A549 (cell line): ENCODE measurements at regions not wholly inside any gene's neighbourhood (a gene's known extent, or its start where the extent isn't known, plus 50 kb on each side); places are given as distances from the start of the nearest gene placed in this dataset.

ENCODE experiments used
- ATAC-seq, 2 experiments: fragments of 200-7000 bp in 1 of 2; fragments of >200 bp in 1 of 2; cut with Nextera tagmentation in 1 of 2; cut with Tn5 transposase in 1 of 2; 3 replicates each; pipeline versions ENCODE4 v1.8.0 to v1.9.1; 2018 to 2020; ENCODE audit warnings: mild to moderate bottlenecking in 1 of 2, moderate library complexity in 1 of 2
- CTCF ChIA-PET: fragments of 300-600 bp; sonication (Branson Sonifier 250); formaldehyde crosslinking; extraction: SDS; loops from one replicate; lab custom pipeline; 2021; ENCODE audit warnings: antibody characterized with exemption, inconsistent platforms; lab: Yijun Ruan, JAX
- POLR2A ChIA-PET: fragments of 350-600 bp; formaldehyde crosslinking; extraction: SDS; loops from one replicate; lab custom pipeline; 2021; ENCODE audit warnings: antibody characterized with exemption, inconsistent platforms; lab: Yijun Ruan, JAX
- DNase-seq, 2 experiments: peaks; one replicate each; pipeline versions ENCODE4 v3.0.0 to v3.0.0-alpha.2; 2011 to 2016; ENCODE audit warnings: low read depth in 1 of 2, low spot score in 1 of 2
- FAIRE-seq: peaks from 2 replicates; lab custom pipeline; 2011; peaks lifted over from hg19 to GRCh38; lab: Jason Lieb, UNC
- H3K27ac ChIP-seq, 2 experiments: fragments of >200 bp; sonication (Bioruptor Twin); formaldehyde crosslinking; 3 replicates each; pipeline ENCODE4 v1.5.1; 2016 to 2017
- H3K4me1 ChIP-seq: fragments of >200 bp; sonication (Bioruptor Twin); formaldehyde crosslinking; 3 replicates; pipeline ENCODE4 v1.6.1; 2016
- H3K4me2 ChIP-seq: fragments of >200 bp; sonication (Bioruptor Twin); formaldehyde crosslinking; 3 replicates; pipeline ENCODE4 v1.6.1; 2016
- H3K4me3 ChIP-seq: fragments of >200 bp; sonication (Bioruptor Twin); formaldehyde crosslinking; 3 replicates; pipeline ENCODE4 v1.5.1; 2016
- H3K9me3 ChIP-seq: fragments of >200 bp; sonication (Bioruptor Twin); formaldehyde crosslinking; 3 replicates; pipeline ENCODE4 v1.6.1; 2016
- ATOH8 ChIP-seq: fragments of 250-450 bp; sonication (Bioruptor Pico); IDR thresholded peaks from 2 replicates; pipeline ENCODE4 v1.5.0; 2020; ENCODE audit warnings: low read depth, mild to moderate bottlenecking, moderate library complexity
- BHLHE40 ChIP-seq: IDR thresholded peaks from 2 replicates; pipeline ENCODE4 v1.6.1; 2012; ENCODE audit warnings: low read depth, low read length, inconsistent platforms
- CBX2 ChIP-seq: fragments of 200-600 bp; sonication (generic); IDR thresholded peaks from 2 replicates; pipeline ENCODE4 v1.6.1; 2016; ENCODE audit warnings: low read depth, mild to moderate bottlenecking, borderline replicate concordance
- CBX8 ChIP-seq: fragments of 200-600 bp; sonication (generic); IDR thresholded peaks from 2 replicates; pipeline ENCODE4 v1.6.1; 2016
- CHD2 ChIP-seq: fragments of 150-350 bp; IDR thresholded peaks from 2 replicates; pipeline ENCODE4 v1.6.1; 2014; ENCODE audit warnings: low read length; ENCODE audit not compliant: partially characterized antibody
- CHD4 ChIP-seq: fragments of 200-600 bp; sonication (generic); IDR thresholded peaks from 2 replicates; pipeline ENCODE4 v1.6.1; 2016; ENCODE audit warnings: antibody characterized with exemption, mild to moderate bottlenecking, borderline replicate concordance
- ESRRA ChIP-seq: fragments of 150-350 bp; IDR thresholded peaks from 2 replicates; pipeline ENCODE4 v1.6.1; 2014; ENCODE audit warnings: mild to moderate bottlenecking, low read length, borderline replicate concordance
- FOSB ChIP-seq: fragments of 250-450 bp; sonication (Bioruptor Pico); IDR thresholded peaks from 2 replicates; pipeline ENCODE4 v1.5.0; 2020; ENCODE audit warnings: mild to moderate bottlenecking, moderate library complexity
- GATA3 ChIP-seq: IDR thresholded peaks from 2 replicates; pipeline ENCODE4 v1.6.1; 2012; ENCODE audit warnings: borderline replicate concordance
- HEYL ChIP-seq: fragments of 250-450 bp; sonication (Bioruptor Pico); IDR thresholded peaks from 2 replicates; pipeline ENCODE4 v1.8.0; 2021; ENCODE audit warnings: mild to moderate bottlenecking, moderate library complexity
- HOXA7 ChIP-seq: fragments of 250-450 bp; sonication (Bioruptor Pico); IDR thresholded peaks from 2 replicates; pipeline ENCODE4 v1.5.0; 2020; ENCODE audit warnings: mild to moderate bottlenecking, moderate library complexity
- HOXB13 ChIP-seq: fragments of 250-450 bp; sonication (Bioruptor Pico); IDR thresholded peaks from 2 replicates; pipeline ENCODE4 v1.5.0; 2020; ENCODE audit warnings: low read depth, mild to moderate bottlenecking, moderate library complexity
- KDM1A ChIP-seq: fragments of 200-600 bp; sonication (generic); IDR thresholded peaks from 2 replicates; pipeline ENCODE4 v1.6.1; 2016; ENCODE audit warnings: low read depth, mild to moderate bottlenecking
- MYC ChIP-seq: IDR thresholded peaks from 2 replicates; pipeline ENCODE4 v1.6.1; 2012; ENCODE audit warnings: mild to moderate bottlenecking, inconsistent platforms, low read length, improper control_type of control experiment, borderline replicate concordance
- NFE2L2 ChIP-seq: fragments of 150-350 bp; conservative IDR thresholded peaks from 2 replicates; pipeline ENCODE4 v1.6.1; 2014; ENCODE audit warnings: low read length
- NPAS2 ChIP-seq: fragments of 250-450 bp; sonication (Bioruptor Pico); IDR thresholded peaks from 2 replicates; pipeline ENCODE4 v1.8.0; 2022; ENCODE audit warnings: mild to moderate bottlenecking, moderate library complexity, borderline replicate concordance
- RAD21 ChIP-seq, 2 experiments: fragments of >200 bp in 1 of 2; sonication (Bioruptor Twin) in 1 of 2; formaldehyde crosslinking in 1 of 2; IDR thresholded peaks in 1 of 2; conservative IDR thresholded peaks in 1 of 2; 2 replicates in 1 of 2; 3 replicates in 1 of 2; pipeline ENCODE4 v1.6.1; 2012 to 2018; ENCODE audit warnings: inconsistent platforms in 1 of 2
- RARB ChIP-seq: fragments of 250-450 bp; sonication (Bioruptor Pico); IDR thresholded peaks from 2 replicates; pipeline ENCODE4 v1.8.0; 2021; ENCODE audit warnings: mild to moderate bottlenecking, moderate library complexity
- RFX5 ChIP-seq: fragments of 450-650 bp; IDR thresholded peaks from 2 replicates; pipeline ENCODE4 v1.7.1; 2014; ENCODE audit warnings: antibody characterized with exemption, mild to moderate bottlenecking, moderate library complexity
- RNF2 ChIP-seq: fragments of 200-600 bp; sonication (generic); IDR thresholded peaks from 2 replicates; pipeline ENCODE4 v1.6.1; 2016; ENCODE audit warnings: low read depth, mild to moderate bottlenecking, antibody characterized with exemption, moderate library complexity, borderline replicate concordance
- SMC3 ChIP-seq: fragments of >200 bp; sonication (Bioruptor Twin); formaldehyde crosslinking; IDR thresholded peaks from 3 replicates; pipeline ENCODE4 v1.6.1; 2018; ENCODE audit warnings: inconsistent platforms
- TP53 ChIP-seq: fragments of 250-450 bp; sonication (Bioruptor Pico); IDR thresholded peaks from 2 replicates; pipeline ENCODE4 v1.5.0; 2021; ENCODE audit warnings: mild to moderate bottlenecking, moderate library complexity
- ZFP36 ChIP-seq: fragments of 450-650 bp; IDR thresholded peaks from 2 replicates; pipeline ENCODE4 v1.6.1; 2014; ENCODE audit warnings: borderline replicate concordance; ENCODE audit not compliant: partially characterized antibody
- ZNF302 ChIP-seq: fragments of 250-450 bp; sonication (Bioruptor Pico); IDR thresholded peaks from 2 replicates; pipeline ENCODE4 v1.9.0; 2021; ENCODE audit warnings: inconsistent platforms, mild to moderate bottlenecking, moderate library complexity
- WGBS: methylation state at CpG from one replicate; pipeline ENCODE4 v1.1.6; 2017; ENCODE audit errors: missing lambda C conversion rate; 5-methylcytosine and 5-hydroxymethylcytosine counted together
- TF ChIP-seq, protein P1 (sequence below): IDR thresholded peaks from 2 replicates; pipeline ENCODE4 v1.6.1; 2012; ENCODE audit warnings: low read depth, borderline replicate concordance
- TF ChIP-seq, protein P2 (sequence below): fragments of 200-600 bp; sonication (generic); IDR thresholded peaks from 2 replicates; pipeline ENCODE4 v1.6.1; 2016; ENCODE audit warnings: antibody characterized with exemption, mild to moderate bottlenecking, moderate library complexity
- TF ChIP-seq, protein P3 (sequence below): fragments of >200 bp; sonication (Bioruptor Twin); formaldehyde crosslinking; IDR thresholded peaks from 2 replicates; pipeline ENCODE4 v1.6.1; 2016

DNA sequence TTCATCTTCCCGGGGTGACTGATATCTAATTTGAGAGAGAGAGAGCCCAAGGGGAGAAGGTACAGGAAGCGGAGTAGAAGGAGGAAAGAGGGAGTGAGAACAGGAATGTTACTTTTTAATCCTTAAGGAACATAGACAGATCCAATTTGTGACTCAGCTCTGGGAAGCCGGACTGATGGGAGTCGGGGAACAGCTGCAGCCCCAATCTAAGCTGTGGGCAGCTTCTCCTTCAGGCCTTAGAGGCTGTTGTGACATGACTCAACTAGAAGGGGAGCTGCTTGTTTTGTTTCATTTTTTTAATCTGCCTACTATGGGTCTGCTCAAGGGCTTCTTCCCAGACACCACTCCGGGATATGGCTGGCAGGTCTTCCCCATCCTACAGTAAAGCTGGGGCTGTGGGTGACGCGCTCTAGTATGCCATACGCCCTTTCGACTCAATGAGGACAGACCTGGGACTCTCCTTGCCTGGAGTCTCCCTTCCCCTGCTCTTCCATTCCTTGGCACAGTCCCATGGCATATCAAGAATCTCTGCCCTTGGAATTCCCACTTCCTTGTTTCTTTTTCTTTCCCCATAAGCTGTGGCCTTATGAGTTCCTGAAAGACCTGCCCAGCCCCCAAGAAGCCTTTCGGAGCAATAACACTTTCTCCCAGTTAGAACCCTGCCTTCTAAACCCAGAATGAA lies 103.3 kb upstream of the AKIP1 start (continued):
- TF ChIP-seq SMC3, result no peak
- no peak for TF ChIP-seq CHD4
- no peak for TF ChIP-seq RFX5
- no peak for TF ChIP-seq RARB (CRISPR knock-in tag)
- TF ChIP-seq NPAS2, result no peak
- TF ChIP-seq, all 56 proteins: peak for 0

DNA sequence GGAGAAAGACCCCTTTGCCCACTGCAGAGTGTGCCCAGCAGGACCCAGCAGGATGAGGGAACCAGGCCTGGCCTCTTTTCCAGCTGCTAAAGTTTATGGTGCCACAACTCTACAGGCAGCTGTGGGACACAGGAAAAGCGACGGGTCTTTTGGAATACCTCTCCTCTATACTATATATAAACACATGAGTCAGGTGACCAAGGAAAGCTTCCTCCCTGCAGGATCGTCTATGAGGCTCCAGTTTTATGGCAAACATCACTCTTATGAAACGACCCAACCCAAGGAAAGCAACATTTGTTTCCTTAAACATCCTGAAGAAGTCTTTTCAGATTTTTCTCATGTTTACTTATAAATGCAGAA lies 102.8 kb upstream of the AKIP1 start:
- TF ChIP-seq BHLHE40, result no peak
- TF ChIP-seq KDM1A, result no peak
- no peak for TF ChIP-seq ESRRA
- TF ChIP-seq HOXB13 (CRISPR knock-in tag), result no peak
- TF ChIP-seq HEYL, result no peak
- TF ChIP-seq, protein P1, sequence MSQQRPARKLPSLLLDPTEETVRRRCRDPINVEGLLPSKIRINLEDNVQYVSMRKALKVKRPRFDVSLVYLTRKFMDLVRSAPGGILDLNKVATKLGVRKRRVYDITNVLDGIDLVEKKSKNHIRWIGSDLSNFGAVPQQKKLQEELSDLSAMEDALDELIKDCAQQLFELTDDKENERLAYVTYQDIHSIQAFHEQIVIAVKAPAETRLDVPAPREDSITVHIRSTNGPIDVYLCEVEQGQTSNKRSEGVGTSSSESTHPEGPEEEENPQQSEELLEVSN, result no peak
- TF ChIP-seq MYC, result no peak
- no peak for TF ChIP-seq FOSB (CRISPR knock-in tag)
- no peak for TF ChIP-seq ZNF302 (CRISPR knock-in tag)
- no peak for TF ChIP-seq RAD21 (conservative IDR thresholded peaks at IDR 0.05 in 1 of 2, IDR thresholded peaks at IDR 0.05 in 1 of 2)
- no peak for TF ChIP-seq ATOH8 (CRISPR knock-in tag)
- no peak for TF ChIP-seq ZFP36
- TF ChIP-seq CBX8, result no peak
- TF ChIP-seq HOXA7, result no peak
- no peak for TF ChIP-seq CHD2
- no peak for TF ChIP-seq TP53
- TF ChIP-seq RNF2, result no peak
- TF ChIP-seq GATA3, result no peak
- no peak for TF ChIP-seq SMC3
- no peak overlapping the region for H3K4me2 ChIP-seq
- FAIRE-seq (no peak), DNase-seq (no peak), ATAC-seq (no peak)
- no peaks in the 10 kb centered on the region for H3K9me3 ChIP-seq
- H3K4me3 ChIP-seq, result no peak overlapping the region
- WGBS, result 67% methylated on average over 4 of the region's 4 CpGs
- no peak overlapping the region for H3K27ac ChIP-seq
- POLR2A ChIA-PET, result interaction anchor here (1.4 kb wide), 1 partner anchor 119 kb away, joined by 3 read pairs; no protein-coding TSS in a partner anchor
- H3K4me1 ChIP-seq, result peaks cover 19% of the 10 kb centered on the region
- CTCF ChIA-PET, result interaction anchor here (0.7 to 1.9 kb wide), 4 partner anchors 19 to 118 kb away, joined by 3 to 5 read pairs (median 4); no protein-coding TSS in a partner anchor

- Histone ChIP-seq H3K9me3 (no peaks in the 10 kb centered on the region), H3K4me3 (no peak overlapping the region), H3K4me1 (peaks cover 30% of the 10 kb centered on the region), H3K27ac (no peak overlapping the region), H3K4me2 (no peak overlapping the region)
- FAIRE-seq, result no peak
- DNase-seq, result no peak
- WGBS, result 89% methylated on average over 6 of the region's 7 CpGs
- no peak for ATAC-seq
- TF ChIP-seq NFE2L2 (no peak), CBX2 (no peak), SMC3 (no peak)
- TF ChIP-seq, protein P2, sequence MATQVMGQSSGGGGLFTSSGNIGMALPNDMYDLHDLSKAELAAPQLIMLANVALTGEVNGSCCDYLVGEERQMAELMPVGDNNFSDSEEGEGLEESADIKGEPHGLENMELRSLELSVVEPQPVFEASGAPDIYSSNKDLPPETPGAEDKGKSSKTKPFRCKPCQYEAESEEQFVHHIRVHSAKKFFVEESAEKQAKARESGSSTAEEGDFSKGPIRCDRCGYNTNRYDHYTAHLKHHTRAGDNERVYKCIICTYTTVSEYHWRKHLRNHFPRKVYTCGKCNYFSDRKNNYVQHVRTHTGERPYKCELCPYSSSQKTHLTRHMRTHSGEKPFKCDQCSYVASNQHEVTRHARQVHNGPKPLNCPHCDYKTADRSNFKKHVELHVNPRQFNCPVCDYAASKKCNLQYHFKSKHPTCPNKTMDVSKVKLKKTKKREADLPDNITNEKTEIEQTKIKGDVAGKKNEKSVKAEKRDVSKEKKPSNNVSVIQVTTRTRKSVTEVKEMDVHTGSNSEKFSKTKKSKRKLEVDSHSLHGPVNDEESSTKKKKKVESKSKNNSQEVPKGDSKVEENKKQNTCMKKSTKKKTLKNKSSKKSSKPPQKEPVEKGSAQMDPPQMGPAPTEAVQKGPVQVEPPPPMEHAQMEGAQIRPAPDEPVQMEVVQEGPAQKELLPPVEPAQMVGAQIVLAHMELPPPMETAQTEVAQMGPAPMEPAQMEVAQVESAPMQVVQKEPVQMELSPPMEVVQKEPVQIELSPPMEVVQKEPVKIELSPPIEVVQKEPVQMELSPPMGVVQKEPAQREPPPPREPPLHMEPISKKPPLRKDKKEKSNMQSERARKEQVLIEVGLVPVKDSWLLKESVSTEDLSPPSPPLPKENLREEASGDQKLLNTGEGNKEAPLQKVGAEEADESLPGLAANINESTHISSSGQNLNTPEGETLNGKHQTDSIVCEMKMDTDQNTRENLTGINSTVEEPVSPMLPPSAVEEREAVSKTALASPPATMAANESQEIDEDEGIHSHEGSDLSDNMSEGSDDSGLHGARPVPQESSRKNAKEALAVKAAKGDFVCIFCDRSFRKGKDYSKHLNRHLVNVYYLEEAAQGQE, result no peak
- TF ChIP-seq, protein P3, sequence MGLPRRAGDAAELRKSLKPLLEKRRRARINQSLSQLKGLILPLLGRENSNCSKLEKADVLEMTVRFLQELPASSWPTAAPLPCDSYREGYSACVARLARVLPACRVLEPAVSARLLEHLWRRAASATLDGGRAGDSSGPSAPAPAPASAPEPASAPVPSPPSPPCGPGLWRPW, result no peak
- ChIA-PET POLR2A (interaction anchor here (0.7 kb wide), 1 partner anchor 127 kb away, joined by 4 read pairs; no protein-coding TSS in a partner anchor), CTCF (interaction anchor here (1.2 to 1.9 kb wide), 3 partner anchors 96 to 147 kb away, joined by 3 to 5 read pairs (median 5); no protein-coding TSS in a partner anchor)
These were observed 101.6 kb upstream of the AKIP1 start for GRCh38 chr11:8809241-8809938.
